SK-N-SH treated with all-trans-retinoic acid at 6 μM for 48 hours (cell line): ENCODE measurements at regions not wholly inside any gene's neighbourhood (a gene's known extent, or its start where the extent isn't known, plus 50 kb on each side); places are given as distances from the start of the nearest gene placed in this dataset.

ENCODE experiments used
- CSDC2 ChIP-seq: fragments of 250-450 bp; sonication (Bioruptor Pico); IDR thresholded peaks from 2 replicates; pipeline ENCODE4 v1.5.0; 2020; ENCODE audit warnings: mild to moderate bottlenecking, moderate library complexity
- PPARA ChIP-seq: fragments of 250-450 bp; sonication (Bioruptor Pico); IDR thresholded peaks from 2 replicates; pipeline ENCODE4 v1.5.0; 2020; ENCODE audit warnings: mild to moderate bottlenecking, borderline replicate concordance
- ZFP3 ChIP-seq: fragments of 250-450 bp; sonication (Bioruptor Pico); IDR thresholded peaks from 2 replicates; pipeline ENCODE4 v1.5.0; 2020; ENCODE audit warnings: mild to moderate bottlenecking, moderate library complexity
- ZFP30 ChIP-seq: fragments of 450-650 bp; formaldehyde crosslinking; IDR thresholded peaks from 2 replicates; pipeline ENCODE4 v1.5.0; 2022; ENCODE audit warnings: mild to moderate bottlenecking, moderate library complexity
- TF ChIP-seq, protein P1 (sequence below): fragments of 250-450 bp; sonication (Bioruptor Pico); IDR thresholded peaks from 2 replicates; pipeline ENCODE4 v1.8.0; 2020; ENCODE audit warnings: mild to moderate bottlenecking, moderate library complexity, borderline replicate concordance
- TF ChIP-seq, protein P2 (sequence below): fragments of 250-450 bp; sonication (Bioruptor Pico); IDR thresholded peaks from 2 replicates; pipeline ENCODE4 v1.5.0; 2020; ENCODE audit warnings: mild to moderate bottlenecking, moderate library complexity

DNA sequence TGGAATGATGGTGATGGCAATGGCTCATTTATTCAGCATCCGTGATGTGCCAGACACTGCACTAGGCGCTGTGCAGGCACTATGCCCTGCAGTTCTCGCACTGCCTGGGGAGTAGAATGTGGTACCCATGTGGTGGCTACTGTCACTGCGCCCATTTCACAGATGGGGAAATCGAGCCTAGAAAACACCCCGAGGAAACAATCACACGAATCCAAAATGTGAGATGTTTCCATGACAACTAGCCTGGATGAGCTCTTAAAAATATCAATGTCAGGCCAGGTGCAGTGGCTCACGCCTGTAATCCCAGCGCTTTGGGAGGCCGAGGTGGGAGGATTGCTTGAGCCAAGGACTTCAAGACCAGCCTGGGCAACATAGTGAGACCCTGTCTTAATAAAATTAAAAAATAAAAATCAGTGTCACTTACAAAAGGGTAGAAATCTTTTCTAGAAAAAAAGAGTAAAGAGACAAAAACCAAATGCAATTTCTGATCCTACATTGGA lies 57.9 kb upstream of the TNRC6A start:
- TF ChIP-seq PPARA (CRISPR knock-in tag) (no peak), CSDC2 (CRISPR knock-in tag) (no peak), ZFP3 (no peak), ZFP30 (CRISPR knock-in tag) (no peak)
- TF ChIP-seq, protein P1, sequence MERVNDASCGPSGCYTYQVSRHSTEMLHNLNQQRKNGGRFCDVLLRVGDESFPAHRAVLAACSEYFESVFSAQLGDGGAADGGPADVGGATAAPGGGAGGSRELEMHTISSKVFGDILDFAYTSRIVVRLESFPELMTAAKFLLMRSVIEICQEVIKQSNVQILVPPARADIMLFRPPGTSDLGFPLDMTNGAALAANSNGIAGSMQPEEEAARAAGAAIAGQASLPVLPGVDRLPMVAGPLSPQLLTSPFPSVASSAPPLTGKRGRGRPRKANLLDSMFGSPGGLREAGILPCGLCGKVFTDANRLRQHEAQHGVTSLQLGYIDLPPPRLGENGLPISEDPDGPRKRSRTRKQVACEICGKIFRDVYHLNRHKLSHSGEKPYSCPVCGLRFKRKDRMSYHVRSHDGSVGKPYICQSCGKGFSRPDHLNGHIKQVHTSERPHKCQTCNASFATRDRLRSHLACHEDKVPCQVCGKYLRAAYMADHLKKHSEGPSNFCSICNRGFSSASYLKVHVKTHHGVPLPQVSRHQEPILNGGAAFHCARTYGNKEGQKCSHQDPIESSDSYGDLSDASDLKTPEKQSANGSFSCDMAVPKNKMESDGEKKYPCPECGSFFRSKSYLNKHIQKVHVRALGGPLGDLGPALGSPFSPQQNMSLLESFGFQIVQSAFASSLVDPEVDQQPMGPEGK (CRISPR knock-in tag), result no peak
- TF ChIP-seq, protein P2, sequence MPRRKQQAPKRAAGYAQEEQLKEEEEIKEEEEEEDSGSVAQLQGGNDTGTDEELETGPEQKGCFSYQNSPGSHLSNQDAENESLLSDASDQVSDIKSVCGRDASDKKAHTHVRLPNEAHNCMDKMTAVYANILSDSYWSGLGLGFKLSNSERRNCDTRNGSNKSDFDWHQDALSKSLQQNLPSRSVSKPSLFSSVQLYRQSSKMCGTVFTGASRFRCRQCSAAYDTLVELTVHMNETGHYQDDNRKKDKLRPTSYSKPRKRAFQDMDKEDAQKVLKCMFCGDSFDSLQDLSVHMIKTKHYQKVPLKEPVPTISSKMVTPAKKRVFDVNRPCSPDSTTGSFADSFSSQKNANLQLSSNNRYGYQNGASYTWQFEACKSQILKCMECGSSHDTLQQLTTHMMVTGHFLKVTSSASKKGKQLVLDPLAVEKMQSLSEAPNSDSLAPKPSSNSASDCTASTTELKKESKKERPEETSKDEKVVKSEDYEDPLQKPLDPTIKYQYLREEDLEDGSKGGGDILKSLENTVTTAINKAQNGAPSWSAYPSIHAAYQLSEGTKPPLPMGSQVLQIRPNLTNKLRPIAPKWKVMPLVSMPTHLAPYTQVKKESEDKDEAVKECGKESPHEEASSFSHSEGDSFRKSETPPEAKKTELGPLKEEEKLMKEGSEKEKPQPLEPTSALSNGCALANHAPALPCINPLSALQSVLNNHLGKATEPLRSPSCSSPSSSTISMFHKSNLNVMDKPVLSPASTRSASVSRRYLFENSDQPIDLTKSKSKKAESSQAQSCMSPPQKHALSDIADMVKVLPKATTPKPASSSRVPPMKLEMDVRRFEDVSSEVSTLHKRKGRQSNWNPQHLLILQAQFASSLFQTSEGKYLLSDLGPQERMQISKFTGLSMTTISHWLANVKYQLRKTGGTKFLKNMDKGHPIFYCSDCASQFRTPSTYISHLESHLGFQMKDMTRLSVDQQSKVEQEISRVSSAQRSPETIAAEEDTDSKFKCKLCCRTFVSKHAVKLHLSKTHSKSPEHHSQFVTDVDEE (CRISPR knock-in tag), result no peak
